K562 (cell line): ENCODE measurements at regions not wholly inside any gene's neighbourhood (a gene's known extent, or its start where the extent isn't known, plus 50 kb on each side); places are given as distances from the start of the nearest gene placed in this dataset.

ENCODE experiments used
- ATAC-seq: fragments of 200-7000 bp; cut with Tn5 transposase; 3 replicates; pipeline ENCODE4 v1.9.1; 2020; ENCODE audit warnings: moderate library complexity
- BruUV-seq: library from RNA; stranded (reverse); fragments of 400-500 nt; replicated peaks from 2 replicates; lab custom pipeline; 2021; lab: Mats Ljungman, UMichigan
- CTCF ChIA-PET: fragments of 300-600 bp; formaldehyde crosslinking; extraction: SDS; loops from one replicate; lab custom pipeline; 2021; ENCODE audit warnings: low intra/inter-chr PET ratio; lab: Yijun Ruan, JAX
- POLR2A ChIA-PET: fragments of 300-600, 350-650 bp; sonication (Branson Sonifier 250); formaldehyde crosslinking; extraction: SDS; loops from one replicate; lab custom pipeline; 2021; ENCODE audit warnings: antibody characterized with exemption, inconsistent platforms; lab: Yijun Ruan, JAX
- DNase-seq, 4 experiments: peaks; one replicate each; pipeline versions ENCODE4 v3.0.0 to v3.0.0-alpha.2; 2011 to 2018; ENCODE audit warnings: low spot score in 3 of 4, mixed read lengths in 3 of 4; ENCODE audit errors: extremely low read depth in 1 of 4
- FAIRE-seq: peaks from 2 replicates; lab custom pipeline; 2011; peaks lifted over from hg19 to GRCh38; lab: Jason Lieb, UNC
- H2AFZ ChIP-seq: 2 replicates; pipeline ENCODE4 v1.6.0; 2011; ENCODE audit warnings: low read depth, low read length, control low read depth, inconsistent platforms
- H3K27ac ChIP-seq: fragments of 200-600 bp; 3 replicates; pipeline ENCODE4 v1.8.0; 2011; ENCODE audit warnings: low read depth, mild to moderate bottlenecking, control low read depth, inconsistent platforms, low read length, moderate library complexity, mixed read lengths; ENCODE audit errors: extremely low read depth
- H3K27me3 ChIP-seq, 2 experiments: fragments of 300-600 bp in 1 of 2; 2 replicates in 1 of 2; 3 replicates in 1 of 2; pipeline versions ENCODE4 v1.6.0 to v1.8.0; 2011; ENCODE audit warnings: inconsistent platforms in 2 of 2, low read length in 2 of 2, mild to moderate bottlenecking in 1 of 2, mixed read lengths in 1 of 2, moderate library complexity in 1 of 2; ENCODE audit not compliant: control insufficient read depth in 2 of 2, insufficient read depth in 2 of 2
- H3K36me3 ChIP-seq: fragments of 300-600 bp; 3 replicates; pipeline ENCODE4 v1.8.0; 2011; ENCODE audit warnings: mild to moderate bottlenecking, low read length, inconsistent platforms; ENCODE audit not compliant: control insufficient read depth, insufficient read depth
- H3K4me1 ChIP-seq, 2 experiments: fragments of 200-600 bp in 1 of 2; replicated peaks in 1 of 2; 2 replicates in 1 of 2; 3 replicates in 1 of 2; pipeline versions ENCODE4 v1.5.1 to v1.8.0; 2011; ENCODE audit warnings: inconsistent platforms in 2 of 2, low read length in 2 of 2, mild to moderate bottlenecking in 1 of 2, mixed read lengths in 1 of 2, moderate library complexity in 1 of 2; ENCODE audit not compliant: control insufficient read depth in 2 of 2, insufficient read depth in 2 of 2
- H3K4me2 ChIP-seq: 2 replicates; pipeline ENCODE4 v1.6.1; 2011; ENCODE audit warnings: low read length, control low read depth, inconsistent platforms, mixed read lengths; ENCODE audit not compliant: insufficient read depth
- H3K4me3 ChIP-seq: fragments of 200-600 bp; sonication (generic), shearing (Covaris generic); 2 replicates; pipeline ENCODE4 v1.5.1; 2016; ENCODE audit warnings: control low read depth, inconsistent platforms
- H3K79me2 ChIP-seq: fragments of 200-600 bp; 3 replicates; pipeline ENCODE4 v1.8.0; 2011; ENCODE audit warnings: low read length, inconsistent platforms; ENCODE audit not compliant: control insufficient read depth, insufficient read depth
- H3K9ac ChIP-seq, 2 experiments: 2 replicates each; pipeline versions ENCODE4 v1.6.0 to v1.6.1; 2011; ENCODE audit warnings: low read depth in 2 of 2, low read length in 2 of 2, control low read depth in 1 of 2, inconsistent platforms in 1 of 2, mild to moderate bottlenecking in 1 of 2, mixed read lengths in 1 of 2; ENCODE audit not compliant: insufficient read depth in 1 of 2
- H3K9me1 ChIP-seq: one replicate; pipeline ENCODE4 v1.6.0; 2011; ENCODE audit warnings: inconsistent platforms, mild to moderate bottlenecking, low read length, moderate library complexity; ENCODE audit not compliant: control insufficient read depth, insufficient read depth
- H3K9me3 ChIP-seq: replicated peaks from 2 replicates; pipeline ENCODE4 v1.5.1; 2011; ENCODE audit warnings: low read depth, low read length, inconsistent platforms; ENCODE audit not compliant: control insufficient read depth, insufficient read depth
- H4K20me1 ChIP-seq: replicated peaks from 2 replicates; pipeline ENCODE4 v1.6.1; 2011; ENCODE audit warnings: low read length, inconsistent platforms, mixed read lengths; ENCODE audit not compliant: control insufficient read depth, insufficient read depth
- ATF6 ChIP-seq: sonication (generic); formaldehyde crosslinking; IDR thresholded peaks from 2 replicates; pipeline ENCODE4 v1.4.0; 2020; ENCODE audit warnings: mild to moderate bottlenecking, missing genetic modification reagents
- MCM3 ChIP-seq: fragments of 450-650 bp; IDR thresholded peaks from 2 replicates; pipeline ENCODE4 v1.6.1; 2016
- PREB ChIP-seq: sonication (generic); formaldehyde crosslinking; IDR thresholded peaks from 2 replicates; pipeline ENCODE4 v1.8.1; 2023; ENCODE audit warnings: mild to moderate bottlenecking, missing genetic modification reagents
- RAD21 ChIP-seq, 2 experiments: fragments of 250-450 bp in 1 of 2; fragments of 450-650 bp in 1 of 2; sonication (Bioruptor Pico) in 1 of 2; formaldehyde crosslinking in 1 of 2; IDR thresholded peaks in 1 of 2; conservative IDR thresholded peaks in 1 of 2; 2 replicates each; pipeline versions ENCODE4 v1.4.0 to v1.8.0; 2020 to 2022; ENCODE audit warnings: mild to moderate bottlenecking in 2 of 2, moderate library complexity in 1 of 2
- ZFX ChIP-seq: sonication (generic); formaldehyde crosslinking; IDR thresholded peaks from 2 replicates; pipeline ENCODE4 v1.8.0; 2022; ENCODE audit warnings: mild to moderate bottlenecking, missing genetic modification reagents, moderate library complexity
- WGBS: fragments of 100-300 bp; shearing (Covaris generic); methylation state at CpG from one replicate; pipeline ENCODE4 v1.1.6; 2016; ENCODE audit warnings: low coverage, mixed read lengths; ENCODE audit not compliant: insufficient coverage; ENCODE audit errors: missing lambda C conversion rate; 5-methylcytosine and 5-hydroxymethylcytosine counted together
- in situ Hi-C: fragments of 300-500 bp; cut with MboI; formaldehyde crosslinking; loops from 4 replicates; pipeline ENCODE4 v1.15.0; 2018; ENCODE audit warnings: inconsistent platforms, mixed read lengths
- intact Hi-C: fragments of 100-400 bp; cut with micrococcal nuclease; formaldehyde crosslinking; loops from 2 replicates; pipeline ENCODE4 v1.14.2; 2022
- TF ChIP-seq, protein P1 (sequence below), 3 experiments: IDR thresholded peaks in 2 of 3; conservative IDR thresholded peaks in 1 of 3; 2 replicates each; pipeline ENCODE4 v1.5.1; 2011 to 2012; ENCODE audit warnings: low read length in 3 of 3, mild to moderate bottlenecking in 3 of 3, control low read depth in 2 of 3, improper control_type of control experiment in 1 of 3, inconsistent platforms in 1 of 3, low read depth in 1 of 3, mixed read lengths in 1 of 3, moderate library complexity in 1 of 3; ENCODE audit not compliant: insufficient read depth in 2 of 3

- no peak for TF ChIP-seq PREB (CRISPR knock-in tag)
Observed at GRCh38 chr1:37392051-37392450, 82.3 kb upstream of the ZC3H12A start (continued).

- H3K9me3 ChIP-seq = no peaks in the 10 kb centered on the region
- FAIRE-seq = no peak
- H4K20me1 ChIP-seq = 0 out of 2 replicates have a peak, but pooled peaks cover 6% of the 10 kb centered on the region
- POLR2A ChIA-PET = interaction anchor here (0.7 to 1.1 kb wide), 4 partner anchors 9 to 878 kb away, joined by 3 read pairs; no protein-coding TSS in a partner anchor
- no peaks in the 10 kb centered on the region for H3K4me1 ChIP-seq
- ATAC-seq = peak; percentile 22; the same call in 1 of the 3 replicates
- BruUV-seq = no TSS peak
- no peaks in the 10 kb centered on the region for H3K36me3 ChIP-seq
- H3K27me3 ChIP-seq = peaks cover 6 to 37% of the 10 kb centered on the region in 2 experiments; a peak in 3 of 5 replicates
- WGBS = 0% methylated on average over 11 of the region's 11 CpGs
- TF ChIP-seq ATF6 (CRISPR knock-in tag) (no peak), ZFX (CRISPR knock-in tag) (no peak), RAD21 (CRISPR knock-in tag; conservative IDR thresholded peaks at IDR 0.05 in 1 of 2, IDR thresholded peaks at IDR 0.05 in 1 of 2) (peak in 1 of 2 experiments; percentile 9; a peak in 1 of 4 replicates), MCM3 (no peak)
- TF ChIP-seq, protein P1, sequence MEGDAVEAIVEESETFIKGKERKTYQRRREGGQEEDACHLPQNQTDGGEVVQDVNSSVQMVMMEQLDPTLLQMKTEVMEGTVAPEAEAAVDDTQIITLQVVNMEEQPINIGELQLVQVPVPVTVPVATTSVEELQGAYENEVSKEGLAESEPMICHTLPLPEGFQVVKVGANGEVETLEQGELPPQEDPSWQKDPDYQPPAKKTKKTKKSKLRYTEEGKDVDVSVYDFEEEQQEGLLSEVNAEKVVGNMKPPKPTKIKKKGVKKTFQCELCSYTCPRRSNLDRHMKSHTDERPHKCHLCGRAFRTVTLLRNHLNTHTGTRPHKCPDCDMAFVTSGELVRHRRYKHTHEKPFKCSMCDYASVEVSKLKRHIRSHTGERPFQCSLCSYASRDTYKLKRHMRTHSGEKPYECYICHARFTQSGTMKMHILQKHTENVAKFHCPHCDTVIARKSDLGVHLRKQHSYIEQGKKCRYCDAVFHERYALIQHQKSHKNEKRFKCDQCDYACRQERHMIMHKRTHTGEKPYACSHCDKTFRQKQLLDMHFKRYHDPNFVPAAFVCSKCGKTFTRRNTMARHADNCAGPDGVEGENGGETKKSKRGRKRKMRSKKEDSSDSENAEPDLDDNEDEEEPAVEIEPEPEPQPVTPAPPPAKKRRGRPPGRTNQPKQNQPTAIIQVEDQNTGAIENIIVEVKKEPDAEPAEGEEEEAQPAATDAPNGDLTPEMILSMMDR (IDR thresholded peaks at IDR 0.05 in 2 of 3, conservative IDR thresholded peaks at IDR 0.05 in 1 of 3; ENCODE audit: insufficient read depth in 2 of 3, low read depth in 1 of 3, low read length in 3 of 3) = 0 out of 6 replicates have a peak, but pooled peaks of 1 of the 3 experiments have one; percentile 11
- no peak overlapping the region for H3K4me3 ChIP-seq
- no peak overlapping the region for H3K9ac ChIP-seq
- intact Hi-C loops = no loop called here
- H3K4me2 ChIP-seq = no peak overlapping the region
- CTCF ChIA-PET = no interaction called here
- DNase-seq = no peak
- H3K27ac ChIP-seq = no peak overlapping the region
- in situ Hi-C loops = no loop called here
- no peak overlapping the region for H2AFZ ChIP-seq
- no peaks in the 10 kb centered on the region for H3K79me2 ChIP-seq
- H3K9me1 ChIP-seq = no peaks in the 10 kb centered on the region
Observed at GRCh38 chr1:37393173-37394120, 80.9 kb upstream of the ZC3H12A start.
